ENCODE measurements at regions not wholly inside any gene's neighbourhood (a gene's known extent, or its start where the extent isn't known, plus 50 kb on each side); places are given as distances from the start of the nearest gene placed in this dataset.

- no peaks in the 10 kb centered on the region for H3K27me3 ChIP-seq (ENCODE audit: control insufficient read depth, insufficient read depth, low read length)
- H3K36me3 ChIP-seq (ENCODE audit: control insufficient read depth, insufficient read depth, low read length) = no peaks in the 10 kb centered on the region
- no peak overlapping the region for H3K4me3 ChIP-seq (ENCODE audit: low read length)
- DNase-seq (ENCODE audit: low read depth, low spot score) = no peak
- H3K9me3 ChIP-seq (ENCODE audit: control insufficient read depth, insufficient read depth, low read length) = no peaks in the 10 kb centered on the region
- no peaks in the 10 kb centered on the region for H3K4me1 ChIP-seq (ENCODE audit: control insufficient read depth, insufficient read depth, low read length)
- WGBS (ENCODE audit: insufficient coverage, insufficient read length) = no CpG with 5 or more reads among the region's 8 CpGs
- H3K27ac ChIP-seq (ENCODE audit: low read length) = no peak overlapping the region
Measured at GRCh38 chr7:49563693-49564378, 209.6 kb upstream of the VWC2 start.

GRCh38 chr7:49564379-49564714, 209.1 kb upstream of the VWC2 start:
- Histone ChIP-seq H3K4me3 (ENCODE audit: low read length) (no peak overlapping the region), H3K27me3 (ENCODE audit: control insufficient read depth, insufficient read depth, low read length) (no peaks in the 10 kb centered on the region), H3K4me1 (ENCODE audit: control insufficient read depth, insufficient read depth, low read length) (no peaks in the 10 kb centered on the region), H3K36me3 (ENCODE audit: control insufficient read depth, insufficient read depth, low read length) (no peaks in the 10 kb centered on the region), H3K27ac (ENCODE audit: low read length) (no peak overlapping the region), H3K9me3 (ENCODE audit: control insufficient read depth, insufficient read depth, low read length) (no peaks in the 10 kb centered on the region)
- no CpG with 5 or more reads among the region's 2 CpGs for WGBS (ENCODE audit: insufficient coverage, insufficient read length)
- DNase-seq (ENCODE audit: low read depth, low spot score) = no peak

GRCh38 chr7:49577576-49577975, 195.9 kb upstream of the VWC2 start:
- H3K27ac ChIP-seq (ENCODE audit: low read length) = no peak overlapping the region
- no peak overlapping the region for H3K4me3 ChIP-seq (ENCODE audit: low read length)
- DNase-seq (ENCODE audit: low read depth, low spot score) = no peak
- H3K36me3 ChIP-seq (ENCODE audit: control insufficient read depth, insufficient read depth, low read length) = no peaks in the 10 kb centered on the region
- H3K4me1 ChIP-seq (ENCODE audit: control insufficient read depth, insufficient read depth, low read length) = no peaks in the 10 kb centered on the region
- H3K9me3 ChIP-seq (ENCODE audit: control insufficient read depth, insufficient read depth, low read length) = no peaks in the 10 kb centered on the region
- H3K27me3 ChIP-seq (ENCODE audit: control insufficient read depth, insufficient read depth, low read length) = no peaks in the 10 kb centered on the region

GRCh38 chr7:49579408-49579807, 194.0 kb upstream of the VWC2 start:
- H3K4me1 ChIP-seq (ENCODE audit: control insufficient read depth, insufficient read depth, low read length) = no peaks in the 10 kb centered on the region
- H3K36me3 ChIP-seq (ENCODE audit: control insufficient read depth, insufficient read depth, low read length) = no peaks in the 10 kb centered on the region
- DNase-seq (ENCODE audit: low read depth, low spot score) = no peak
- no peak overlapping the region for H3K27ac ChIP-seq (ENCODE audit: low read length)
- no peaks in the 10 kb centered on the region for H3K9me3 ChIP-seq (ENCODE audit: control insufficient read depth, insufficient read depth, low read length)
- no peak overlapping the region for H3K4me3 ChIP-seq (ENCODE audit: low read length)
- H3K27me3 ChIP-seq (ENCODE audit: control insufficient read depth, insufficient read depth, low read length) = no peaks in the 10 kb centered on the region
- WGBS (ENCODE audit: insufficient coverage, insufficient read length) = no CpG with 5 or more reads among the region's 13 CpGs

GRCh38 chr7:49580000-49580399, 193.4 kb upstream of the VWC2 start:
- no peaks in the 10 kb centered on the region for H3K4me1 ChIP-seq (ENCODE audit: control insufficient read depth, insufficient read depth, low read length)
- no peak for DNase-seq (ENCODE audit: low read depth, low spot score)
- no CpG with 5 or more reads among the region's 16 CpGs for WGBS (ENCODE audit: insufficient coverage, insufficient read length)
- no peaks in the 10 kb centered on the region for H3K9me3 ChIP-seq (ENCODE audit: control insufficient read depth, insufficient read depth, low read length)
- no peak overlapping the region for H3K27ac ChIP-seq (ENCODE audit: low read length)
- no peaks in the 10 kb centered on the region for H3K36me3 ChIP-seq (ENCODE audit: control insufficient read depth, insufficient read depth, low read length)
- H3K27me3 ChIP-seq (ENCODE audit: control insufficient read depth, insufficient read depth, low read length) = no peaks in the 10 kb centered on the region
- H3K4me3 ChIP-seq (ENCODE audit: low read length) = no peak overlapping the region

GRCh38 chr7:49580761-49581160, 192.7 kb upstream of the VWC2 start:
- no peaks in the 10 kb centered on the region for H3K36me3 ChIP-seq (ENCODE audit: control insufficient read depth, insufficient read depth, low read length)
- WGBS (ENCODE audit: insufficient coverage, insufficient read length) = no CpG with 5 or more reads among the region's 1 CpG
- H3K9me3 ChIP-seq (ENCODE audit: control insufficient read depth, insufficient read depth, low read length) = no peaks in the 10 kb centered on the region
- DNase-seq (ENCODE audit: low read depth, low spot score) = no peak
- no peaks in the 10 kb centered on the region for H3K27me3 ChIP-seq (ENCODE audit: control insufficient read depth, insufficient read depth, low read length)
- H3K4me3 ChIP-seq (ENCODE audit: low read length) = no peak overlapping the region
- no peaks in the 10 kb centered on the region for H3K4me1 ChIP-seq (ENCODE audit: control insufficient read depth, insufficient read depth, low read length)
- no peak overlapping the region for H3K27ac ChIP-seq (ENCODE audit: low read length)

GRCh38 chr7:49583440-49583839, 190.0 kb upstream of the VWC2 start:
- no peak for DNase-seq (ENCODE audit: low read depth, low spot score)
- Histone ChIP-seq H3K9me3 (ENCODE audit: control insufficient read depth, insufficient read depth, low read length) (no peaks in the 10 kb centered on the region), H3K4me1 (ENCODE audit: control insufficient read depth, insufficient read depth, low read length) (no peaks in the 10 kb centered on the region), H3K36me3 (ENCODE audit: control insufficient read depth, insufficient read depth, low read length) (no peaks in the 10 kb centered on the region), H3K4me3 (ENCODE audit: low read length) (no peak overlapping the region), H3K27ac (ENCODE audit: low read length) (no peak overlapping the region), H3K27me3 (ENCODE audit: control insufficient read depth, insufficient read depth, low read length) (no peaks in the 10 kb centered on the region)
- no CpG with 5 or more reads among the region's 4 CpGs for WGBS (ENCODE audit: insufficient coverage, insufficient read length)

- H3K4me3 ChIP-seq (ENCODE audit: low read length) = no peak overlapping the region
- no CpG with 5 or more reads among the region's 4 CpGs for WGBS (ENCODE audit: insufficient coverage, insufficient read length)
- no peaks in the 10 kb centered on the region for H3K27me3 ChIP-seq (ENCODE audit: control insufficient read depth, insufficient read depth, low read length)
- no peak for DNase-seq (ENCODE audit: low read depth, low spot score)
- H3K9me3 ChIP-seq (ENCODE audit: control insufficient read depth, insufficient read depth, low read length) = no peaks in the 10 kb centered on the region
- no peak overlapping the region for H3K27ac ChIP-seq (ENCODE audit: low read length)
- H3K36me3 ChIP-seq (ENCODE audit: control insufficient read depth, insufficient read depth, low read length) = no peaks in the 10 kb centered on the region
- H3K4me1 ChIP-seq (ENCODE audit: control insufficient read depth, insufficient read depth, low read length) = no peaks in the 10 kb centered on the region
Measured at GRCh38 chr7:49596701-49597491, 176.5 kb upstream of the VWC2 start.

- no CpG with 5 or more reads among the region's 3 CpGs for WGBS (ENCODE audit: insufficient coverage, insufficient read length)
Measured at GRCh38 chr7:49597805-49598204, 175.6 kb upstream of the VWC2 start.

GRCh38 chr7:49611951-49612350, 161.5 kb upstream of the VWC2 start:
- WGBS (ENCODE audit: insufficient coverage, insufficient read length) = no CpG with 5 or more reads among the region's 5 CpGs
- 0 out of 2 replicates have a peak, but pooled peaks cover 1% of the 10 kb centered on the region for H3K4me1 ChIP-seq (ENCODE audit: control insufficient read depth, insufficient read depth, low read length)
- H3K27ac ChIP-seq (ENCODE audit: low read length) = no peak overlapping the region
- DNase-seq (ENCODE audit: low read depth, low spot score) = no peak
- H3K36me3 ChIP-seq (ENCODE audit: control insufficient read depth, insufficient read depth, low read length) = no peaks in the 10 kb centered on the region
- no peak overlapping the region for H3K4me3 ChIP-seq (ENCODE audit: low read length)
- H3K27me3 ChIP-seq (ENCODE audit: control insufficient read depth, insufficient read depth, low read length) = no peaks in the 10 kb centered on the region
- no peaks in the 10 kb centered on the region for H3K9me3 ChIP-seq (ENCODE audit: control insufficient read depth, insufficient read depth, low read length)

More at GRCh38 chr7:49597805-49598204, 175.6 kb upstream of the VWC2 start:
- no peak overlapping the region for H3K27ac ChIP-seq (ENCODE audit: low read length)
- H3K4me1 ChIP-seq (ENCODE audit: control insufficient read depth, insufficient read depth, low read length) = no peaks in the 10 kb centered on the region
- no peaks in the 10 kb centered on the region for H3K27me3 ChIP-seq (ENCODE audit: control insufficient read depth, insufficient read depth, low read length)
- no peak overlapping the region for H3K4me3 ChIP-seq (ENCODE audit: low read length)
- no peak for DNase-seq (ENCODE audit: low read depth, low spot score)
- H3K36me3 ChIP-seq (ENCODE audit: control insufficient read depth, insufficient read depth, low read length) = no peaks in the 10 kb centered on the region
- no peaks in the 10 kb centered on the region for H3K9me3 ChIP-seq (ENCODE audit: control insufficient read depth, insufficient read depth, low read length)

- Histone ChIP-seq H3K27me3 (ENCODE audit: control insufficient read depth, insufficient read depth, low read length) (no peaks in the 10 kb centered on the region), H3K36me3 (ENCODE audit: control insufficient read depth, insufficient read depth, low read length) (no peaks in the 10 kb centered on the region), H3K4me3 (ENCODE audit: low read length) (no peak overlapping the region), H3K9me3 (ENCODE audit: control insufficient read depth, insufficient read depth, low read length) (no peaks in the 10 kb centered on the region), H3K4me1 (ENCODE audit: control insufficient read depth, insufficient read depth, low read length) (0 out of 2 replicates have a peak, but pooled peaks cover 1% of the 10 kb centered on the region), H3K27ac (ENCODE audit: low read length) (no peak overlapping the region)
- DNase-seq (ENCODE audit: low read depth, low spot score) = no peak
- WGBS (ENCODE audit: insufficient coverage, insufficient read length) = no CpG with 5 or more reads among the region's 2 CpGs
Measured at GRCh38 chr7:49613759-49614158, 159.7 kb upstream of the VWC2 start.
